ENCODE measurements at regions not wholly inside any gene's neighbourhood (a gene's known extent, or its start where the extent isn't known, plus 50 kb on each side); places are given as distances from the start of the nearest gene placed in this dataset.

DNA sequence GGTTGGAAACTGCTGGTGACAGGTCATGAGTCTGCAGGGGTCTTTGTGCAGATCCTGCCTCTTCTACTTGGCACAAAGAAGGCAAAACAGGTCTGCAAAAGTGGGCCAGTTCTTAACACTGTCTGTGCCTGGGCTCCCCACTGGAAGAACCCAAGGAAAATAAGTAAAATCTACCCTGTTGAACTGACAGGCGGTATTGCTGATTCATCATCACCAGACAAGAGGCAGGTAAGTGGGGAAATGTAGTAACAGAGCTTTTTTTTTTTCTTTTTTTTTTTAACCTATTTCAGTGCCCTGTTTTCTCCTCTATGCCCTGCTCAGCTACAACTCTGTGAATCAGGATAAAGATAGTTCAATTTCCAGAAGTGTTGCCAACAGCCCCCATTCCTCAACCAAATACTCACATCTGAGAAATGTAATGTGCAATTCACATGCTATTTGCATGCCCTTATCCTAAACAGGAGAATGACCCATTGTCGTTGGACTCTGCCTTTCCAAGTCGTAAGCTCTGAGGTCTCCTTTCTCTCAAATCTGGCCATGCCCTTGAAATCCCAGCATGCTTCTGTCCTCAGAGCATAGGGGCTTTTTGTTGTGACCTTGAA lies 237.0 kb downstream of the SOX9 start:
- no peak for TF ChIP-seq POLR2A (IDR thresholded peaks at IDR 0.05; ENCODE audit: low read length)
- TF ChIP-seq GATA1 (IDR thresholded peaks at IDR 0.05; ENCODE audit: low read depth, low read length) = no peak
